ENCODE measurements at regions not wholly inside any gene's neighbourhood (a gene's known extent, or its start where the extent isn't known, plus 50 kb on each side); places are given as distances from the start of the nearest gene placed in this dataset.
"Not testable (repeated sequence)": the region's sequence is repeated elsewhere in the genome, so short reads cannot be mapped to it uniquely, and the experiment has no call there.

GRCh38 chr6:134619789-134620188, 301.9 kb upstream of the SGK1 start:
- Histone ChIP-seq H3K4me3 (ENCODE audit: low read depth, low read length) (no peak overlapping the region), H3K36me3 (ENCODE audit: control insufficient read depth, insufficient read depth, low read length) (no peaks in the 10 kb centered on the region), H3K27me3 (ENCODE audit: control insufficient read depth, insufficient read depth, low read length) (no peaks in the 10 kb centered on the region; the same call in none of the 2 replicates)
- DNase-seq (ENCODE audit: low read depth), result no peak
- TF ChIP-seq CTCF (IDR thresholded peaks at IDR 0.05; ENCODE audit: insufficient read depth, low read depth, low read length), result no peak
- ChIA-PET POLR2A (interaction anchor here (0.5 to 0.6 kb wide), 2 partner anchors 69 to 151 kb away, joined by 3 to 4 read pairs; no protein-coding TSS in a partner anchor), CTCF (interaction anchor here (0.6 to 1.9 kb wide), 6 partner anchors 14 to 446 kb away, joined by 3 to 5 read pairs (median 3); no protein-coding TSS in a partner anchor)

- Histone ChIP-seq H3K4me3 (ENCODE audit: low read depth, low read length) (no peak overlapping the region), H3K27me3 (ENCODE audit: control insufficient read depth, insufficient read depth, low read length) (no peaks in the 10 kb centered on the region; the same call in none of the 2 replicates), H3K36me3 (ENCODE audit: control insufficient read depth, insufficient read depth, low read length) (no peaks in the 10 kb centered on the region)
- no peak for DNase-seq (ENCODE audit: low read depth)
- ChIA-PET CTCF (interaction anchor here (1.2 to 1.9 kb wide), 3 partner anchors 13 to 441 kb away, joined by 3 to 5 read pairs (median 5); no protein-coding TSS in a partner anchor), POLR2A (no interaction called here)
- no peak for TF ChIP-seq CTCF (IDR thresholded peaks at IDR 0.05; ENCODE audit: insufficient read depth, low read depth, low read length)
Measured at GRCh38 chr6:134619077-134619476, 301.2 kb upstream of the SGK1 start.

GRCh38 chr6:134614606-134615485, 296.9 kb upstream of the SGK1 start:
- DNase-seq (ENCODE audit: low read depth), result no peak
- Histone ChIP-seq H3K4me3 (ENCODE audit: low read depth, low read length) (no peak overlapping the region), H3K27me3 (ENCODE audit: control insufficient read depth, insufficient read depth, low read length) (no peaks in the 10 kb centered on the region; the same call in 1 of the 2 replicates), H3K36me3 (ENCODE audit: control insufficient read depth, insufficient read depth, low read length) (no peaks in the 10 kb centered on the region)
- ChIA-PET CTCF (interaction anchor here (0.7 kb wide), 1 partner anchor 11 kb away, joined by 12 read pairs; no protein-coding TSS in a partner anchor), POLR2A (interaction anchor here (0.6 kb wide), 1 partner anchor 425 kb away, joined by 3 read pairs; no protein-coding TSS in a partner anchor)
- TF ChIP-seq CTCF (IDR thresholded peaks at IDR 0.05; ENCODE audit: insufficient read depth, low read depth, low read length), result no peak

GRCh38 chr6:134612128-134612527, 294.2 kb upstream of the SGK1 start:
- H3K27me3 ChIP-seq (ENCODE audit: control insufficient read depth, insufficient read depth, low read length); H3K4me3 ChIP-seq (ENCODE audit: low read depth, low read length); DNase-seq (ENCODE audit: low read depth); POLR2A ChIA-PET; H3K36me3 ChIP-seq (ENCODE audit: control insufficient read depth, insufficient read depth, low read length): not testable (repeated sequence)
- CTCF ChIA-PET, result interaction anchor here (0.7 kb wide), 1 partner anchor 233 kb away, joined by 3 read pairs; no protein-coding TSS in a partner anchor

GRCh38 chr6:134610411-134610810, 292.5 kb upstream of the SGK1 start:
- TF ChIP-seq CTCF (IDR thresholded peaks at IDR 0.05; ENCODE audit: insufficient read depth, low read depth, low read length), result no peak
- Histone ChIP-seq H3K36me3 (ENCODE audit: control insufficient read depth, insufficient read depth, low read length) (no peaks in the 10 kb centered on the region), H3K27me3 (ENCODE audit: control insufficient read depth, insufficient read depth, low read length) (no peaks in the 10 kb centered on the region), H3K4me3 (ENCODE audit: low read depth, low read length) (no peak overlapping the region)
- DNase-seq (ENCODE audit: low read depth), result no peak
- ChIA-PET POLR2A (interaction anchor here (0.6 kb wide), 1 partner anchor 434 kb away, joined by 3 read pairs; no protein-coding TSS in a partner anchor), CTCF (interaction anchor here (0.6 to 1.2 kb wide), 4 partner anchors 13 to 437 kb away, joined by 3 to 6 read pairs (median 4); no protein-coding TSS in a partner anchor)

Measured in BJ (cell line).